ENCODE measurements at regions not wholly inside any gene's neighbourhood (a gene's known extent, or its start where the extent isn't known, plus 50 kb on each side); places are given as distances from the start of the nearest gene placed in this dataset.

DNA sequence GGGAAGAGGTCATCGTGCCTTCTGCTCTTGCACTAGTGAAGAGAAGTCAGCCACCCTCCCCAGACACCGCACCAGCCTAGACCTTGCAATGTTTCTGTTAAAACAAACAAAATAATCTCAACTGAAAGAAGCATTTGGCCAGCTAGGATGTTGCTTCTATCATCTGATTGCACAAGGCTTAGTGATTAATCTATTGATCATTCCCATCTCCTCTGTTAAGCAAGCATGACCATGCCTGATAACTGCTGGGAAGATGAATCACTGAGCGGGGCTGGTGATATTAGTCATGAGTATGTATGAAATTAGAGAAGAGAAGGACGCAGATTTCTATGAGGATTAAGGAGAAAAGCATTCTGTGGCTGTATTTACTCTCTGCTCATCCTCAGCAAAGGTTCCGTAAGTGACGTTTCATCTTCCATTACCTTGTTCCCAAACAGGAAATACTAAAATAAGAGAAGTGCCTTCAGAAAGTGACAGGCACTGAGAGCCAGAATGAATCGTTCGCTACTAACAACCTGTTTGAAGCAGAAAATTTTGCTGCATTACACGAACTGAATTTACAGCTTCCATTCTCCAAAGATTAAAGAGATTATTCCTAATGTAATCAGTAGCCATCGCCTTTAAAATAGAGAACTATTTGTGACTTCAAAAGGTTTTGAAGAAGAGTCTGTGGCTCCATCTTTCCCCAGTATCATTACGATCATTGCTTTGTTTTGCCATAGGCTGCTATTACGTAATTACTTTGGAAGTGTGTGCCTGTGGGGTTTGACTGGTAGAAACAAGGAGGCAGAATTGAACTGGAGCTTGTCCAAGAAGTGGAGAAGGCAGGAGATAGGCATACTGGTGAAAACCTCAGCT is 219.1 kb downstream of the MED10 start:
- TF ChIP-seq, protein P1, sequence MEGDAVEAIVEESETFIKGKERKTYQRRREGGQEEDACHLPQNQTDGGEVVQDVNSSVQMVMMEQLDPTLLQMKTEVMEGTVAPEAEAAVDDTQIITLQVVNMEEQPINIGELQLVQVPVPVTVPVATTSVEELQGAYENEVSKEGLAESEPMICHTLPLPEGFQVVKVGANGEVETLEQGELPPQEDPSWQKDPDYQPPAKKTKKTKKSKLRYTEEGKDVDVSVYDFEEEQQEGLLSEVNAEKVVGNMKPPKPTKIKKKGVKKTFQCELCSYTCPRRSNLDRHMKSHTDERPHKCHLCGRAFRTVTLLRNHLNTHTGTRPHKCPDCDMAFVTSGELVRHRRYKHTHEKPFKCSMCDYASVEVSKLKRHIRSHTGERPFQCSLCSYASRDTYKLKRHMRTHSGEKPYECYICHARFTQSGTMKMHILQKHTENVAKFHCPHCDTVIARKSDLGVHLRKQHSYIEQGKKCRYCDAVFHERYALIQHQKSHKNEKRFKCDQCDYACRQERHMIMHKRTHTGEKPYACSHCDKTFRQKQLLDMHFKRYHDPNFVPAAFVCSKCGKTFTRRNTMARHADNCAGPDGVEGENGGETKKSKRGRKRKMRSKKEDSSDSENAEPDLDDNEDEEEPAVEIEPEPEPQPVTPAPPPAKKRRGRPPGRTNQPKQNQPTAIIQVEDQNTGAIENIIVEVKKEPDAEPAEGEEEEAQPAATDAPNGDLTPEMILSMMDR (IDR thresholded peaks at IDR 0.05) = no peak
- no peak for TF ChIP-seq POLR2A (IDR thresholded peaks at IDR 0.05)
